ENCODE measurements at regions not wholly inside any gene's neighbourhood (a gene's known extent, or its start where the extent isn't known, plus 50 kb on each side); places are given as distances from the start of the nearest gene placed in this dataset.

DNA sequence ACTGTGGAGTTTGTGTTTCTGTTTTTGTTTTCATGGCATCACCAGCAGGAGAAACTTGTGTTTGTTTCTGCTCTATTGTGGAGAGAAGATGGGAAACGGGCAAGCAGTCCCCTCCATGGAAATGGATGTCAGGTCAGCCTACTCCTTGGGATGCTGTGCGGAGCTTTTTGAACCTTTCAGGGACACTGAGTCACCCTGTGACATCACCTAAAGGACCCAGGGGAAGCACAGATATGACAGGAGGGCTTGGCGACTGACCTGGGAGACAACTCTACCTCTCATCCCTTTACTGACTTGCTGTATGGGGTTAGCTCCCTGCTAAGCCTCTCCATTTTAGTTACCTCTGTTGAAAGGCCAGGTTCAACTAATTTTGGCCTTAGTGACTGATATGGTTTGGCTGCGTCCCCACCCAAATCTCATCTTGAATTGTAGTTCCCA, 706.9 kb upstream of the TMEM132C start:
- Histone ChIP-seq H3K36me3 (no peaks in the 10 kb centered on the region), H3K27ac (no peak overlapping the region), H3K27me3 (no peaks in the 10 kb centered on the region), H3K4me1 (peaks cover 0 to 6% (median 0%) of the 10 kb centered on the region in 4 donors), H3K9me3 (peaks cover 0 to 3% (median 0%) of the 10 kb centered on the region in 4 donors), H3K4me3 (no peak overlapping the region)
- 74 to 95% (median 90%) methylated on average over 4 of the region's 4 CpGs for WGBS, 5 donors
- intact Hi-C loops (cut with DNase I; ENCODE audit: low total_unique reads) = no loop called here
- no peak for DNase-seq
- TF ChIP-seq EP300 (IDR thresholded peaks at IDR 0.05) = no peak

DNA sequence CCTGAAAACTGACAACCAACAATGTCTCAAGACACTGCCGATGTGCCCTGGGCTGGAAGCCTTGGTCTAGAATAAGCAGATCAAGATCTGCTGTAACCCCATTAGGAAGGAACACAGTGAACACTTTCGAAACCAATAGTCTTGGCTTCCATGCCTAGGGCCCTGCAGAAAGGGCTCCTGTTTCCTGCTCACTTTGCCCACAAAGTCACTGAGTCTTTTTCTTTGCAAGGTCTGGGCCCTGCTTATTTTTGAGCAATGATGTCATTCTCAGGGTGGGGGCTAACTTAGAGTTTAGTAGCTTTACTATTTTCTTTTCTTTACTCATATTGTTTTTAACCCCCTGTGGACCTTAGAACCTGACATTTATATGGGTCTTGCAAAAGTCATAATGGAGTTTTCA, 704.2 kb upstream of the TMEM132C start:
- Histone ChIP-seq H3K4me3 (no peak overlapping the region), H3K9me3 (peaks cover 0 to 11% (median 2%) of the 10 kb centered on the region in 4 donors), H3K36me3 (no peaks in the 10 kb centered on the region), H3K4me1 (peaks cover 0 to 6% (median 0%) of the 10 kb centered on the region in 4 donors), H3K27ac (no peak overlapping the region), H3K27me3 (no peaks in the 10 kb centered on the region)
- no peak for DNase-seq
- intact Hi-C loops (cut with DNase I; ENCODE audit: low total_unique reads) = no loop called here
- no peak for TF ChIP-seq POLR2AphosphoS5 (IDR thresholded peaks at IDR 0.05)
- TF ChIP-seq POLR2A (IDR thresholded peaks at IDR 0.05) = no peak
- TF ChIP-seq EP300 (IDR thresholded peaks at IDR 0.05) = no peak
- TF ChIP-seq, protein P1, sequence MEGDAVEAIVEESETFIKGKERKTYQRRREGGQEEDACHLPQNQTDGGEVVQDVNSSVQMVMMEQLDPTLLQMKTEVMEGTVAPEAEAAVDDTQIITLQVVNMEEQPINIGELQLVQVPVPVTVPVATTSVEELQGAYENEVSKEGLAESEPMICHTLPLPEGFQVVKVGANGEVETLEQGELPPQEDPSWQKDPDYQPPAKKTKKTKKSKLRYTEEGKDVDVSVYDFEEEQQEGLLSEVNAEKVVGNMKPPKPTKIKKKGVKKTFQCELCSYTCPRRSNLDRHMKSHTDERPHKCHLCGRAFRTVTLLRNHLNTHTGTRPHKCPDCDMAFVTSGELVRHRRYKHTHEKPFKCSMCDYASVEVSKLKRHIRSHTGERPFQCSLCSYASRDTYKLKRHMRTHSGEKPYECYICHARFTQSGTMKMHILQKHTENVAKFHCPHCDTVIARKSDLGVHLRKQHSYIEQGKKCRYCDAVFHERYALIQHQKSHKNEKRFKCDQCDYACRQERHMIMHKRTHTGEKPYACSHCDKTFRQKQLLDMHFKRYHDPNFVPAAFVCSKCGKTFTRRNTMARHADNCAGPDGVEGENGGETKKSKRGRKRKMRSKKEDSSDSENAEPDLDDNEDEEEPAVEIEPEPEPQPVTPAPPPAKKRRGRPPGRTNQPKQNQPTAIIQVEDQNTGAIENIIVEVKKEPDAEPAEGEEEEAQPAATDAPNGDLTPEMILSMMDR (IDR thresholded peaks at IDR 0.05) = no peak
- WGBS, 5 donors = 86 to 97% (median 90%) methylated on average over 2 of the region's 2 CpGs

DNA sequence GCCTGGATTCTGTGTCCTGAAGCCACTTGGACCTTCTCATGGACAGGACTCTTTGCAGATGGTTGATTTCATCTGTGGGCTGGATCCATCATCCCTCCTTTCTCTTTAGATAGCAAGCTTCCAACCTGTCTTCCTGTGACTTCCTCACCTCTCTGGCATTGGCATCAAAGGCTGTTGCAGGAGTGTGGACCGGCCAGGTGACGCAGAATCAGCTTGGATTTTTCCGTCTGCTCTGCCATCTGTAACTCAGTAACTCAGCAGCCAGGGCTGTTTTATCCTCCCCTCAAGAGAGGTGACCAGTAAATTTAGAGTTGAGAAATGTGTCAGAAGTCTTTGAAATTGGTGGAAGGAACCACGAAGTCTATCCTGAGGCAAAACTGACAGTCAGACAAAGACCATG, 701.7 kb upstream of the TMEM132C start:
- no peaks in the 10 kb centered on the region for H3K4me1 ChIP-seq
- WGBS, 5 donors = 74 to 94% (median 91%) methylated on average over 4 of the region's 4 CpGs
- H3K27ac ChIP-seq = no peak overlapping the region

DNA sequence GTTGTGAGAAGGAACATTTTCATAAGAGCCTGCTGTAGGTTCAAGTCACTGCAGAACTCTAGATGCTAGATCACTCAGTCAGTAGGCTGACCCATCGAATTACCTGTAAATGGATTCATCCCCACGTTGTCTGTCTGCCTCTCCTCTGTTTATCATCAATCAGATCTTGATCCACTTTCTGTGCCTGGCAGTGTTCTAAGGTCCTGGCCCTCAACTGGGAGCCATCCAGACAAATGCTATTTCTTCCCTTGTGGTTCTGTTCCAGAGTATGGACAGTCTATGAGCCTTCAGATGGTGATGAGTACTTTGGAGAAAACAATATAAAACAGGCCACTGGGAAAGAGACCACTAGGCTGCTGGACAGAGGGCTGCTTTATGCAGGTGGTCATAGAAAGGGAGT, 699.4 kb upstream of the TMEM132C start:
- Histone ChIP-seq H3K27ac (no peak overlapping the region), H3K9me3 (peaks cover 0 to 12% (median 2%) of the 10 kb centered on the region in 4 donors), H3K4me3 (no peak overlapping the region), H3K36me3 (no peaks in the 10 kb centered on the region), H3K27me3 (peaks cover 0 to 5% (median 0%) of the 10 kb centered on the region in 3 donors), H3K4me1 (no peaks in the 10 kb centered on the region)
- intact Hi-C loops (cut with DNase I; ENCODE audit: low total_unique reads) = no loop called here
- 50 to 68% (median 57%) methylated on average over 2 of the region's 2 CpGs for WGBS, 5 donors
- no peak for DNase-seq
- TF ChIP-seq POLR2A (IDR thresholded peaks at IDR 0.05) (no peak), POLR2AphosphoS5 (IDR thresholded peaks at IDR 0.05) (no peak), EP300 (IDR thresholded peaks at IDR 0.05) (no peak)
- TF ChIP-seq, protein P1 (IDR thresholded peaks at IDR 0.05) = no peak

More for the DNA sequence above, 701.7 kb upstream of the TMEM132C start:
- peaks cover 0 to 12% (median 2%) of the 10 kb centered on the region in 4 donors for H3K9me3 ChIP-seq
- DNase-seq = no peak
- H3K27me3 ChIP-seq = peaks cover 0 to 5% (median 0%) of the 10 kb centered on the region in 3 donors
- no peak overlapping the region for H3K4me3 ChIP-seq
- intact Hi-C loops (cut with DNase I; ENCODE audit: low total_unique reads) = no loop called here
- H3K36me3 ChIP-seq = no peaks in the 10 kb centered on the region
- no peak for TF ChIP-seq POLR2AphosphoS5 (IDR thresholded peaks at IDR 0.05)

DNA sequence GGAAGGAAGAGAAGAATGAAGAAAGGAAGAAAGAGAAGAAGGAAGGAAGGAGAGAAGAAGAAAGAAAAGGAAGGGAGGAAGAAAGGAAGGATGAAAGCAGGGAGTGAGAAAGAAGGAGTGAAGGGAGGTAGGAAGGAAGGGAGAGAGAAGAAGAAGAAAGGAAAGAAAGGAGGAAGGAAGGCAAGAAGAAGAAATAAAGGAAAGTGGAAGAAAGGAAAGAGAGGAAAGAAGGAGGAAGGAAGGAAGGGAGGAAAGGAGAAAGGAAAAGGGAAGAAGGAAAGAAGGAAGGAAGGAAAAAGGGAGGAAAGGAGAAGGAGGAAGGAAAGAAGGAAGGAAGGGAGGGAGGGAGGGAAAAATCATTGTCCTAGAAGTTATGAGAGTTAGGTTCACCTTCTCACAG, 696.6 kb upstream of the TMEM132C start:
- H3K9me3 ChIP-seq = peaks cover 0 to 6% (median 2%) of the 10 kb centered on the region in 4 donors
- H3K4me1 ChIP-seq = no peaks in the 10 kb centered on the region
- TF ChIP-seq, protein P1 (IDR thresholded peaks at IDR 0.05) = no peak
- no peak for TF ChIP-seq POLR2A (IDR thresholded peaks at IDR 0.05)
- TF ChIP-seq POLR2AphosphoS5 (IDR thresholded peaks at IDR 0.05) = no peak
- TF ChIP-seq EP300 (IDR thresholded peaks at IDR 0.05) = no peak
- H3K27ac ChIP-seq = no peak overlapping the region
- H3K27me3 ChIP-seq = peaks cover 0 to 5% (median 0%) of the 10 kb centered on the region in 3 donors
- intact Hi-C loops (cut with DNase I; ENCODE audit: low total_unique reads) = no loop called here
- no peak for DNase-seq
- H3K4me3 ChIP-seq = no peak overlapping the region
- no peaks in the 10 kb centered on the region for H3K36me3 ChIP-seq

Data from stomach (tissue), 8 donors.